ENCODE measurements at regions not wholly inside any gene's neighbourhood (a gene's known extent, or its start where the extent isn't known, plus 50 kb on each side); places are given as distances from the start of the nearest gene placed in this dataset.
A peak's percentile ranks its signal among the peaks of the same experiment; 100 is the strongest.

GRCh38 chr17:72419866-72420774, 299.3 kb downstream of the SOX9 start:
- peak overlapping the region; percentile 17 for H3K27ac ChIP-seq
- no peaks in the 10 kb centered on the region for H3K36me3 ChIP-seq
- intact Hi-C loops (cut with DNase I): no loop called here
- no peak overlapping the region for H3K4me3 ChIP-seq
- H3K27me3 ChIP-seq: no peaks in the 10 kb centered on the region
- H3K9me3 ChIP-seq: peaks cover 12% of the 10 kb centered on the region
- H3K4me1 ChIP-seq: peaks cover 39% of the 10 kb centered on the region
- DNase-seq (ENCODE audit: extremely low spot score in 2 of 2): no peak
- peak in 1 of 2 donors; percentile 13 for TF ChIP-seq POLR2AphosphoS5 (IDR thresholded peaks at IDR 0.05; ENCODE audit: insufficient read depth in 1 of 2, low read depth in 1 of 2)
- TF ChIP-seq CTCF (IDR thresholded peaks at IDR 0.05): no peak
- TF ChIP-seq POLR2A (IDR thresholded peaks at IDR 0.05): no peak

GRCh38 chr17:72420775-72421127, 299.9 kb downstream of the SOX9 start:
- Histone ChIP-seq H3K36me3 (no peaks in the 10 kb centered on the region), H3K27me3 (no peaks in the 10 kb centered on the region), H3K4me1 (peaks cover 39% of the 10 kb centered on the region), H3K4me3 (no peak overlapping the region), H3K9me3 (peaks cover 12% of the 10 kb centered on the region), H3K27ac (peak overlapping the region; percentile 36)
- no peak for TF ChIP-seq POLR2A (IDR thresholded peaks at IDR 0.05)
- TF ChIP-seq POLR2AphosphoS5 (IDR thresholded peaks at IDR 0.05; ENCODE audit: insufficient read depth in 1 of 2, low read depth in 1 of 2): no peak
- no peak for TF ChIP-seq CTCF (IDR thresholded peaks at IDR 0.05)
- DNase-seq (ENCODE audit: extremely low spot score in 2 of 2): no peak
- intact Hi-C loops (cut with DNase I): no loop called here

DNA sequence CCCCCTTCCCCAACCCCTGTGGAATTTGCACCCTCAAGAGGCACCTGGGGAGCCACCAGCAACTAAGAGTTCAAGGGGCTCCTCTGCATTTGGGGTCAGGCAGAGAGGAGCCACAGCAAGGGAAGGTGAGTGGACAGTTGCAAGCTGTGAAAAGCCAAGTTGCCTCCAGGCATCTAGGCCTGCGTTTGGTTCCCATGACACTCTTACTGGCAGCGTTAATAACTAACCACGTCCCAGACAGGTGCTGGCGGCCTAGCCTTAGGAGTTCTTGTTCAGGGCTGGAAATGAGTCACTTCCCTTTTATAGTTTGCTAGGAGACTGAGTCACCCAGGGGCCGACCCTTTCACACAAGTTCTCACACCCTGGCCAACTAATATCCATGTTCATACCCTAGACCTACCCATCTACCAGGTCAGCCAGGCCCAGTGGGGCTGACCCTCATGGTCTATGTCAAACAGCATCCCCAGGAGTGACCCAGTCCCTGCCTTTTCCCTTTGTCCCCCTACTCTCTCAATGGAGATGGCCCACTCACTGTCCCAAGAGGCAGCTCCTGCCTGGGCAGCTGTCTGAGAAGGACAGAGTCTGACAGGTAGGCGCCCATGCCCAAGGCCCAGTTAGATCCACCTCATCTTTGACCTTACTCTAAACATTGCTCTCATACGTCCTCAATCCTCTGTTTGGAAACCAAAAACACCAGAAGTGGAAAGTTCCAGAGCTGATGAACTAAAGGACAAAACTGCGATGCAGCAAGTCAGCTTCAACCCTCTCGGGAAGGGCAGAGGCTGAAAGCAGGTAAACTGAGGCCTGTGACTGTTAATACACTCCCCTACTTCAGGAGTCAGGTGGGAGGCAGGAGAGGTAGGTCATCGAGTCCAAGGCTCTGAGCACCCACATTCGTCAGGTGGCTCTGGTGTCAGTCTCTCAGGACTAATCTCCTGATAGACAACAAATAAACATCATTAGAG, 300.6 kb downstream of the SOX9 start:
- peaks cover 36% of the 10 kb centered on the region for H3K4me1 ChIP-seq
- DNase-seq (ENCODE audit: extremely low spot score in 2 of 2): no peak
- H3K27me3 ChIP-seq: no peaks in the 10 kb centered on the region
- H3K9me3 ChIP-seq: peaks cover 12% of the 10 kb centered on the region
- TF ChIP-seq POLR2AphosphoS5 (IDR thresholded peaks at IDR 0.05; ENCODE audit: insufficient read depth in 1 of 2, low read depth in 1 of 2): peak in 1 of 2 donors; percentile 45
- TF ChIP-seq POLR2A (IDR thresholded peaks at IDR 0.05): no peak
- peak overlapping the region; percentile 36 for H3K27ac ChIP-seq
- no peak overlapping the region for H3K4me3 ChIP-seq
- intact Hi-C loops (cut with DNase I): no loop called here
- no peaks in the 10 kb centered on the region for H3K36me3 ChIP-seq

DNA sequence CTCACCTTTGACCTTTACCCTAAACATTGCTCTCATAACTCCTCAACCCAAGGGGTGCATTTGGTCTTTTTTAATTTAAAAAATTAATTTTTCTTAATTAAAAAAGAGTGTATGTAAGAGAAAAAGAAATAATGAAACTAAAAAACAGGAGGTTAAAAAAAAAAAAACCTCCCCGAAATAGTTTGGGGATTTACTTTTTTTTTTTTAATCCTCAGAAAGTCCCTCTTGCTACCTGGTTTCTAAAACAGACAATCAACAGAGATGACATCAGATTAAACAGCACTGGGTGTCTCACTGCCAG, 301.3 kb downstream of the SOX9 start:
- no peak for DNase-seq (ENCODE audit: extremely low spot score in 2 of 2)
- intact Hi-C loops (cut with DNase I): no loop called here
- TF ChIP-seq CTCF (IDR thresholded peaks at IDR 0.05) (no peak), POLR2AphosphoS5 (IDR thresholded peaks at IDR 0.05; ENCODE audit: insufficient read depth in 1 of 2, low read depth in 1 of 2) (no peak), POLR2A (IDR thresholded peaks at IDR 0.05) (no peak)
- Histone ChIP-seq H3K4me1 (peaks cover 32% of the 10 kb centered on the region), H3K27me3 (no peaks in the 10 kb centered on the region), H3K4me3 (no peak overlapping the region), H3K36me3 (no peaks in the 10 kb centered on the region), H3K27ac (no peak overlapping the region), H3K9me3 (peaks cover 11% of the 10 kb centered on the region)

DNA sequence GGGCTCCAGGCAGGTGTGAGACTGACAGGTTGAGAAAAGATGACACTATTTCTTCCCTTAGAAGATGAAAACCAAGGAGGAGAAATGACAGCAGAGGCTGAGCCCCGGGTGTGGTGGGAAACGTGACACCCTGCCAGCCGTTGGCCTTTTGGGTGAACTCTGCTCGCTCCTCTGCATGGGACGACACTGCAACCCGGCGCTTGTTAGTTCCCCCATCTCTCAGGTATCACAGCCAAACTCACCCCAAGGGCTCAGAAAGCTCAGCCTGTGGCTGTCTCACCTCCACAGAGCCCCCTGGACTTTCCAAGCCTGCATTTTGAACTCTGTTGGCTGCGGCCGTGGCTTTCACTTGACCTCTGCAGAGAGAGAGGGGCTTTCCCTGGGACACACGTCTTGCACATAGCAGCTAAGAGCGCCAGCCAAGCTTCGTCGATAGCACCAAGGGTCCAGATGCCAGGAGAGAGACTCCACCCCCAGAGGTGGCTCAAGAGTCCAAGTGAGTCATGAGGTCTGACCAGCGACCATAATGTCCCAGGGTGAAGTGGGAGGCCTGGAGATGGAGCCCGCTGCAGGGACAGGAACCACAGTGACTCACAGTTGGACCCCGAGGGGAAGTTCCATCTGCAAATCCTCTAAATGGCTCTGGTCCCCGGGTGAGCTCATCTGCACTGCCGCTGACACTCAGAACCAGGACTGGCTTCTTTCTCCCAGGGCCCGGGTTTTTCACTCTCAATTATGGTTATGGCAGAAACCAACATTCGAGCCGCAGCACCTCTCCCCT, 301.9 kb downstream of the SOX9 start:
- H3K9me3 ChIP-seq: peaks cover 5% of the 10 kb centered on the region
- no peaks in the 10 kb centered on the region for H3K27me3 ChIP-seq
- TF ChIP-seq POLR2AphosphoS5 (IDR thresholded peaks at IDR 0.05; ENCODE audit: insufficient read depth in 1 of 2, low read depth in 1 of 2): no peak
- no peak for TF ChIP-seq POLR2A (IDR thresholded peaks at IDR 0.05)
- no peak for TF ChIP-seq CTCF (IDR thresholded peaks at IDR 0.05)
- intact Hi-C loops (cut with DNase I): no loop called here
- H3K4me3 ChIP-seq: no peak overlapping the region
- H3K4me1 ChIP-seq: peaks cover 32% of the 10 kb centered on the region
- no peaks in the 10 kb centered on the region for H3K36me3 ChIP-seq
- no peak overlapping the region for H3K27ac ChIP-seq
- DNase-seq (ENCODE audit: extremely low spot score in 2 of 2): no peak

Data from vagina (tissue), 2 donors.